Ovary (tissue), 3 donors: ENCODE measurements at regions not wholly inside any gene's neighbourhood (a gene's known extent, or its start where the extent isn't known, plus 50 kb on each side); places are given as distances from the start of the nearest gene placed in this dataset.
"Not testable (repeated sequence)": the region's sequence is repeated elsewhere in the genome, so short reads cannot be mapped to it uniquely, and the experiment has no call there.

ENCODE experiments used
- EP300 ChIP-seq: sonication (generic); formaldehyde crosslinking; IDR thresholded peaks from one replicate; pipeline ENCODE4 v1.6.1; 2017; ENCODE audit warnings: antibody characterized with exemption
- POLR2A ChIP-seq: fragments of 450-650 bp; IDR thresholded peaks from one replicate; pipeline ENCODE4 v1.6.1; 2017; ENCODE audit warnings: antibody characterized with exemption, mild to moderate bottlenecking, moderate library complexity
- TF ChIP-seq, protein P1 (sequence below), 3 donors: fragments of 450-650 bp in 2 of 3; fragments of 200-600 bp in 1 of 3; IDR thresholded peaks; one replicate each; pipeline versions ENCODE4 v1.5.1 to v1.8.0; 2016 to 2022; ENCODE audit warnings: antibody characterized with exemption in 3 of 3, mild to moderate bottlenecking in 1 of 3
- donor health status: DM: no; HTN: no; CAD: no.

GRCh38 chr21:6526213-6526612 is 3995.2 kb upstream of the TPTE start:
- not testable (repeated sequence) for TF ChIP-seq EP300, POLR2A
- TF ChIP-seq, protein P1, sequence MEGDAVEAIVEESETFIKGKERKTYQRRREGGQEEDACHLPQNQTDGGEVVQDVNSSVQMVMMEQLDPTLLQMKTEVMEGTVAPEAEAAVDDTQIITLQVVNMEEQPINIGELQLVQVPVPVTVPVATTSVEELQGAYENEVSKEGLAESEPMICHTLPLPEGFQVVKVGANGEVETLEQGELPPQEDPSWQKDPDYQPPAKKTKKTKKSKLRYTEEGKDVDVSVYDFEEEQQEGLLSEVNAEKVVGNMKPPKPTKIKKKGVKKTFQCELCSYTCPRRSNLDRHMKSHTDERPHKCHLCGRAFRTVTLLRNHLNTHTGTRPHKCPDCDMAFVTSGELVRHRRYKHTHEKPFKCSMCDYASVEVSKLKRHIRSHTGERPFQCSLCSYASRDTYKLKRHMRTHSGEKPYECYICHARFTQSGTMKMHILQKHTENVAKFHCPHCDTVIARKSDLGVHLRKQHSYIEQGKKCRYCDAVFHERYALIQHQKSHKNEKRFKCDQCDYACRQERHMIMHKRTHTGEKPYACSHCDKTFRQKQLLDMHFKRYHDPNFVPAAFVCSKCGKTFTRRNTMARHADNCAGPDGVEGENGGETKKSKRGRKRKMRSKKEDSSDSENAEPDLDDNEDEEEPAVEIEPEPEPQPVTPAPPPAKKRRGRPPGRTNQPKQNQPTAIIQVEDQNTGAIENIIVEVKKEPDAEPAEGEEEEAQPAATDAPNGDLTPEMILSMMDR (IDR thresholded peaks at IDR 0.05), result not testable (repeated sequence)
